ENCODE measurements at regions not wholly inside any gene's neighbourhood (a gene's known extent, or its start where the extent isn't known, plus 50 kb on each side); places are given as distances from the start of the nearest gene placed in this dataset.
"Not testable (repeated sequence)": the region's sequence is repeated elsewhere in the genome, so short reads cannot be mapped to it uniquely, and the experiment has no call there.

DNA sequence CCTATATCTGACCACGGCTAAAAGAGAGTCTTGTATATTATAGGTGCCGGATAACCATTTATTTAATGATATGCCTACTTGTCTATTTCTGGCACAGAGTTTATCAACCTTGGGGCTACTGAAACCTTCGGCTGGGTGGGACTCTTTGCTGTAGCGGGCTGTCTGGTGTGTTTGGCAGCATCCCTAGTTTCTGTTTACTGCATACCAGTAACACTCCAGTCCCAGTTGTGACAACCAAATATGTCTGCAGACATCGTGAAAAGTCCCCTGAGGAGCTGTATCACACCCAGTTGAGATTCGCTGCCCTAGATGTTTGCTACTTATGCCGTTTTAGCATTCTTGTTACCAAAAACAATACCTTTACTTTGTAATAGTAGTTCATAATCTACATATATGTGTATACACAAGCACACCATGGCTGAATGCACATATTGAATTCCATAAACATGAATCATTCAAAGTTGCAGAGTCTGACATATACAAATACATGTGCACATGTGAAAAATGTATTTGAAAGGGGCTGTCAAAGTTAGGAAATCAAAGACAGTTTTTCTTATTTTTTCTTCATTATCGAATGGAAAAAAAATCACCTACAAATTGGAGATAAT lies 89.1 kb upstream of the SHISA6 start:
- 54% methylated on average over 8 of the region's 8 CpGs for WGBS (ENCODE audit: insufficient coverage, low coverage, low lambda C conversion rate, missing lambda C conversion rate)
- intact Hi-C loops (cut with DNase I), result no loop called here

DNA sequence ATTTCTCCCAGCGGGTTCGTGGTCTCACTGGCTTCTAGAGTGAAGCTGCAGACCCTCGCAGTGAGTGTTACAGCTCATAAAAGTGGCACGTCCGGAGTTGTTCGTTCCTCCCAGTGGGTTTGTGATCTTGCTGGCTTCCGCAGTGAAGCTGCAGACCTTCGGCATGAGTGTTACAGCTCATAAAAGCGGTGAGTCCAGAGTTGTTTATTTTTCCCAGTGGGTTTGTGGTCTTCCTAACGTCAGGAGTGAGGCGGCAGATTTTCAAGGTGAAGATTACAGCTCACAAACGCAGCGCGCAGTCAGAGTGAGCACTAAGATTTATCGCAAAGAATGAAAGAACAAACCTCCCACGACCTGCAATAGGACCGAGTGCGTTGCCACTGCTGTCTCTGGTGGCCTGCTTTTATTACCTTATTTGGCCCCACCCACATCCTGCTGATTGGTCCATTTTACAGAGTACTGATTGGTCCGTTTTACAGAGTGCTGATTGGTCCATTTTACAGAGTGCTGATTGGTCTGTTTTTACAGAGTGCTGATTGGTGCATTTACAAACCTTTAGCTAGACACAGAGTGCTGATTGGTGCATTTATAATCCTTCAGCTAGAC lies 90.0 kb upstream of the SHISA6 start:
- ATAC-seq; DNase-seq; intact Hi-C loops (cut with DNase I): not testable (repeated sequence)

More for the DNA sequence above, 89.1 kb upstream of the SHISA6 start:
- H3K27me3 ChIP-seq, result no peaks in the 10 kb centered on the region
- ATAC-seq, result no peak
- H3K4me1 ChIP-seq, result no peaks in the 10 kb centered on the region
- TF ChIP-seq, protein P1, sequence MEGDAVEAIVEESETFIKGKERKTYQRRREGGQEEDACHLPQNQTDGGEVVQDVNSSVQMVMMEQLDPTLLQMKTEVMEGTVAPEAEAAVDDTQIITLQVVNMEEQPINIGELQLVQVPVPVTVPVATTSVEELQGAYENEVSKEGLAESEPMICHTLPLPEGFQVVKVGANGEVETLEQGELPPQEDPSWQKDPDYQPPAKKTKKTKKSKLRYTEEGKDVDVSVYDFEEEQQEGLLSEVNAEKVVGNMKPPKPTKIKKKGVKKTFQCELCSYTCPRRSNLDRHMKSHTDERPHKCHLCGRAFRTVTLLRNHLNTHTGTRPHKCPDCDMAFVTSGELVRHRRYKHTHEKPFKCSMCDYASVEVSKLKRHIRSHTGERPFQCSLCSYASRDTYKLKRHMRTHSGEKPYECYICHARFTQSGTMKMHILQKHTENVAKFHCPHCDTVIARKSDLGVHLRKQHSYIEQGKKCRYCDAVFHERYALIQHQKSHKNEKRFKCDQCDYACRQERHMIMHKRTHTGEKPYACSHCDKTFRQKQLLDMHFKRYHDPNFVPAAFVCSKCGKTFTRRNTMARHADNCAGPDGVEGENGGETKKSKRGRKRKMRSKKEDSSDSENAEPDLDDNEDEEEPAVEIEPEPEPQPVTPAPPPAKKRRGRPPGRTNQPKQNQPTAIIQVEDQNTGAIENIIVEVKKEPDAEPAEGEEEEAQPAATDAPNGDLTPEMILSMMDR (IDR thresholded peaks at IDR 0.05), result no peak
- no peak for TF ChIP-seq POLR2A (IDR thresholded peaks at IDR 0.05)
- no peaks in the 10 kb centered on the region for H3K9me3 ChIP-seq
- H3K36me3 ChIP-seq, result no peaks in the 10 kb centered on the region
- no peak for DNase-seq
- no peak overlapping the region for H3K27ac ChIP-seq
- H3K4me3 ChIP-seq, result no peak overlapping the region

DNA sequence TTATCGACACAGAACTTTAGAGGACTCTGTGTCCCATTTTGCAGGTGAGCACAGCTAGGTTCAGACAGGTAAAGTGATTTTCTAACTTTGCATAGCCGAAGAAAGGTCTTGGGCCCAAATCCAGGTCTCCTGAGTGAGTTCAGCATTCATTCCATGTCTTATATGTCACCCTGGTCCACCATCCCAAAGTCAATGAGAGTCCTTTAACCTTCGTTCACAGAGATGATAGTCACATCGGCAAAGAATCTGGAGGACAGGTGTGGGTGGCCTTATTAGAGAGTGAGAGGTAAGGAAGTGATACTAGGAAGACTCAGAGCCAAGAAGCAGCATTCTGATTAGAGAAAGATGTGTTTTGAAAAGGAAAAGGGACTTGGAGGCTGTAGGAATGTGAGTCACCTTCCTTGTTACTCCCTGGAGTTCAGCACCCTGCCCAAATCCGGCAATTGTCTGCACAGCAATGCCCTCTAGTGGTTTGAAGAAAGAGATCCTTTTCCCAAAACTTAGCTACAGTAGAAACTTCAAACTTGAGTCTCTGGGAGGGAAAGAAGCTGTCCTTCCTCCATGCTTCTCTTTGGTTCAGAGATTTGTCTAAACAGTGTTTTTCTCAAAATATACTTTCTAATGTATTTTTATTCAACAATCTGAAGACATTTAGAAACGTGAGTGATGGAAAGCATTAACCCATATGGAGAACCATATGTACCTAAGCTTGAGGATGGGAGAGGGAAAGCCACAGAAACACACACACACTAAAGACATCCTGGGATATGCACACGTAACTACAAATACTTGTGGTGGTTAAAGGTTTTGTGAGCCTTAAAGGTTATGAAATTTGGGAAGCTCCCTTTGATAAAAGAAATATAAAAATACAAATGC lies 96.4 kb upstream of the SHISA6 start:
- intact Hi-C loops (cut with DNase I), result loop anchor here in 1 of 2 donors (10.0 kb wide), 1 partner anchor 520 kb away; no protein-coding TSS in a partner anchor
- H3K27ac ChIP-seq, result no peak overlapping the region
- TF ChIP-seq POLR2A (IDR thresholded peaks at IDR 0.05), result no peak
- TF ChIP-seq, protein P1 (IDR thresholded peaks at IDR 0.05), result peak; percentile 65 to 74 (median 72)
- DNase-seq, result peak in 1 of 3 donors; percentile 22
- no peak overlapping the region for H3K4me3 ChIP-seq
- no peaks in the 10 kb centered on the region for H3K4me1 ChIP-seq
- WGBS (ENCODE audit: insufficient coverage, low coverage, low lambda C conversion rate, missing lambda C conversion rate), result 21% methylated on average over 7 of the region's 7 CpGs
- no peaks in the 10 kb centered on the region for H3K27me3 ChIP-seq
- H3K36me3 ChIP-seq, result no peaks in the 10 kb centered on the region
- peak; percentile 66 to 84 (median 80) for ATAC-seq
- H3K9me3 ChIP-seq, result no peaks in the 10 kb centered on the region

More for the DNA sequence above, 90.0 kb upstream of the SHISA6 start:
- 74% methylated on average over 16 of the region's 19 CpGs for WGBS (ENCODE audit: insufficient coverage, low coverage, low lambda C conversion rate, missing lambda C conversion rate)
- H3K27me3 ChIP-seq, H3K4me1 ChIP-seq, H3K27ac ChIP-seq, H3K36me3 ChIP-seq, H3K4me3 ChIP-seq, H3K9me3 ChIP-seq: not testable (repeated sequence)

DNA sequence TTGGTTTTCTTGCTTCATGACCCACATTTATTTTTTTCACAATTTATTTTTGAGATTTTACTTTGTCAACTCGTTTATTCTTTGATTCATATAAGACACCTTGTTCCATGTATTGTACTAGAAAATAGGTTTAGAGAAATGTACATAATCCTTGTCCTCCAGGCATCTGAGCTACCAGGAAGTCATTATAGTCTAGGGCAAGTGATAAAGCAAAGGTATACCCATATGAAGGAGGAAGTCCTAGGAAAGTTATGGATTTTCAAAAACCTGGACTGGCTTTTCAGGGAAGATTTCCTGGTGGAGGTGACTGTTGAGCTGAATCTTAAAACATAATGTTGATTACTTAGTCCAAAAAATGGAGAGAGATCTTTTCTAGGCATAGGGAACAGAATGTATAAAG lies 98.8 kb upstream of the SHISA6 start:
- 6% methylated on average over 1 of the region's 1 CpG for WGBS (ENCODE audit: insufficient coverage, low coverage, low lambda C conversion rate, missing lambda C conversion rate)
- Histone ChIP-seq H3K9me3 (no peaks in the 10 kb centered on the region), H3K27me3 (no peaks in the 10 kb centered on the region), H3K36me3 (no peaks in the 10 kb centered on the region), H3K4me1 (no peaks in the 10 kb centered on the region), H3K4me3 (no peak overlapping the region), H3K27ac (no peak overlapping the region)
- DNase-seq, result no peak
- ATAC-seq, result no peak
- intact Hi-C loops (cut with DNase I), result loop anchor here in 1 of 2 donors (10.0 kb wide), 1 partner anchor 517 kb away; no protein-coding TSS in a partner anchor
- no peak for TF ChIP-seq POLR2A (IDR thresholded peaks at IDR 0.05)
- TF ChIP-seq, protein P1 (IDR thresholded peaks at IDR 0.05), result no peak

Data from right lobe of liver (tissue), 6 donors.